Muscle layer of colon (tissue), 2 donors: ENCODE measurements at regions not wholly inside any gene's neighbourhood (a gene's known extent, or its start where the extent isn't known, plus 50 kb on each side); places are given as distances from the start of the nearest gene placed in this dataset.
"Not testable (repeated sequence)": the region's sequence is repeated elsewhere in the genome, so short reads cannot be mapped to it uniquely, and the experiment has no call there.

Experiments
- H3K27ac ChIP-seq: one replicate; pipeline ENCODE4 v1.7.0; 2013; ENCODE audit warnings: low read depth, mild to moderate bottlenecking, low read length, moderate library complexity
- H3K27me3 ChIP-seq, 2 donors: one replicate each; pipeline ENCODE4 v1.7.0; 2013; ENCODE audit warnings: low read length in 2 of 2, mild to moderate bottlenecking in 2 of 2; ENCODE audit not compliant: insufficient read depth in 2 of 2, control insufficient read depth in 1 of 2
- H3K36me3 ChIP-seq: one replicate; pipeline ENCODE4 v1.7.0; 2013; ENCODE audit warnings: mild to moderate bottlenecking, low read length; ENCODE audit not compliant: insufficient read depth
- H3K4me1 ChIP-seq: one replicate; pipeline ENCODE4 v1.7.0; 2013; ENCODE audit warnings: mild to moderate bottlenecking, low read length; ENCODE audit not compliant: insufficient read depth
- H3K4me3 ChIP-seq, 2 donors: one replicate each; pipeline ENCODE4 v1.7.0; 2013; ENCODE audit warnings: low read length in 2 of 2, low read depth in 1 of 2, mild to moderate bottlenecking in 1 of 2, moderate library complexity in 1 of 2
- H3K9ac ChIP-seq: one replicate; pipeline ENCODE4 v1.7.0; 2013; ENCODE audit warnings: low read length
- H3K9me3 ChIP-seq: one replicate; pipeline ENCODE4 v1.7.0; 2013; ENCODE audit warnings: mild to moderate bottlenecking, low read length
- donor health status: abdominal sarcoma.
- donor health status: Adenocarcinoma of cecum.

DNA sequence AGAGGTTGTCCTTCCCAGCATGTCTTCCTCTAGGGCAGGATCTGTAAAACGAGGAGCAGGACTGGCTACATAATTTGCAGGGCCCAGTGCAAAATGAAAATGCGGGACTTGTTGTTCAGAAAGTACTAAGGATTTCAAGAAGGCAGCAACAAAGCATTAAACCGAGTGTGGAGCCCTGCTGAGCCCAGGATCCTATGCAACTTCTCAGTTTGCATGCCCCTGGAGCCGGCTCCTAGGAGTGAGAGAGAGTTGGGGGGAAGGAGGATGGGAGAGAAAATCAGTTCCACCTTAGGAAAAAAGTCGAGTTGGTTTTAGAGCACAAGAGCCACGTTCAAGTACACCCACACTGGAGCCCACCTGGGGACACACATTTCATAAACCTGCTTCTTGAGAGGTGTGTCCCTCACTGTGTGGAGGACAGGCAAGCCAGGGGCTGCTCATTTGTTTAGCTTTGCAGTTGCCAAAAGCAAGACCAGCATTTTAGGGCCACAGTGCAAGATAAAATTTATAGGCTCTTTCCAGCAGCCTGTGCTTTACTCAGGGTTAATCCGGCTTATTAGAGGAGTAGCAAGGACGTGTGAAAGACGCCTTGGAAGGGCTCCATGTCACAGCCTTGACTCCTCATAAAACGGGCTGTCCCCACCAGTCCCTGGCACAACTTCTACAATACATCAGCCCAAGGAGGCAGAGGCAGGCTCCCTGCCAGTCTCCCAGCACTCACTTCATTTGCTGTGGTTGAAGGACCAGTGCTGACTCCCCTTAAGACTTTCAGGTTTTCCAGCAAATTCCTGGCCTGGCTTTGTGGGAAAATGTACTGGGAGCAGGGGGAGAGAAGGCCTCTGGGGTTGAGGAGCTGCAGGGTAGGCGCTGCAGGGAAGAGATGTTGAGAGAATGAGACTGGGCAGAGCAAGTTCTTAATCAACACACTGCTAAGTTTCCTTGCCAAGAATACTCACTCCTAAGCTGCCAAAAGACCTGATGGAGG, 159.7 kb upstream of the SEMA6A start:
- Histone ChIP-seq H3K9me3 (no peaks in the 10 kb centered on the region), H3K4me1 (peaks cover 52% of the 10 kb centered on the region), H3K27ac (peak overlapping the region; percentile 19)

DNA sequence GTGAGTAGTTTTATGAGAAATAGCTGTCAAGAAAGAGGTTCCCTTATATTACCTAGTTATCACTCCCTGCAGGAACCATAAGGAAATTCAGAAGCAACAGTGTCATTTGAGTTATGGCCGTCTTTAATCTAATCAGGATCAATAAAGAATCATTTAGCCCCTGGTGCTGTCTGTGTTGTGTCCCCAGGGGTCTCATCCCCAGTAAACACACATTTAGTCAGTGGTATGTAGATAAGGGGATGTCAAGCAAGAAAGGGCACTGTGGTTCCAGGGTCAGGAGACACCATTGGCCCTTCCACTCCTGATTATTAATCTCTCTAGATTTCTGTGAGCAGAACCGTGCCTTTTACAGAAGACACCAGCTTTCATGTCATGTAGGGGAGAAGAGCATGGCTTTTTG, 158.0 kb upstream of the SEMA6A start:
- Histone ChIP-seq H3K36me3 (no peaks in the 10 kb centered on the region), H3K4me1 (peaks cover 39% of the 10 kb centered on the region), H3K9ac (no peak overlapping the region), H3K27ac (no peak overlapping the region), H3K9me3 (no peaks in the 10 kb centered on the region), H3K4me3 (no peak overlapping the region), H3K27me3 (no peaks in the 10 kb centered on the region)

More for the DNA sequence above, 159.7 kb upstream of the SEMA6A start:
- no peak overlapping the region for H3K4me3 ChIP-seq
- no peaks in the 10 kb centered on the region for H3K27me3 ChIP-seq
- no peaks in the 10 kb centered on the region for H3K36me3 ChIP-seq
- no peak overlapping the region for H3K9ac ChIP-seq

DNA sequence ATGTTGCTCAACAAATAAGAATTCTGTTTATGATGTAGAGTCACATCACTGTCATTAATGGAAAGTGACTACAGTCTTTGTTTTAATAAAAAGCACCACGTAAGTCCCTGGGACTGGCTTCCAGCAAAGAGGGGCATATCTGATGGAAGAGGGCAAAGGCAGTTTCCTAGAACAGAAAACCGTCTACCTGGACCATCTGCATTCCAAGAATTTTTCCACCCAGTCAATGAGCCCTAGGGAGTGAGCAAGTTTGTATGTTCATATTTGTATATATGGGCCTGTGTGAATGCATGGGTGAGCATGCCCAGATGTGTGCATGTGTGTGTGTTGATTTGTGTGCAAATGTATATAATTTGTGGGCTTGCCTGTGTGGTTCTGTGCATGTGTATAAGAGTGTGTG, 156.8 kb upstream of the SEMA6A start:
- no peak overlapping the region for H3K4me3 ChIP-seq
- H3K9me3 ChIP-seq, result no peaks in the 10 kb centered on the region

DNA sequence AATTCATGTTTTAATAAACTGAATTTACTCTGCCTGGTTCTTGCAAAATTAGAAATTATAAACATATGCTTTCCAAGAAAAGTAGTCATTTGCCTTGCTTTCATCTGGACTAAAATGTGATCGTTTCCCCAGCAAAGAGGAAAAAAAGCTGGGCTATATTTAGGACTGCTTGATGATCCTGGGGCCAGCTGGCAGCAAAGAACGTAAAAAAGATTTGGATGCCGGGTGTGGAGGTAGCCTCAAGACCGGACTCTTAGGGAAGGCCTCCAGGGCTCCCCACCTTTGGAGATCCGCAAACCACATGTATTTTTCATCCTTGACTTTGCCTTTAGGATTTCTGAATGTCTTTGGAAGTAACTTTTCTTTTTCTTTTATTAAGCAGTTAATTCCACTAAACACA, 156.1 kb upstream of the SEMA6A start:
- Histone ChIP-seq H3K4me1 (peaks cover 34% of the 10 kb centered on the region), H3K27ac (no peak overlapping the region), H3K9ac (no peak overlapping the region), H3K9me3 (no peaks in the 10 kb centered on the region), H3K4me3 (no peak overlapping the region), H3K36me3 (no peaks in the 10 kb centered on the region), H3K27me3 (no peaks in the 10 kb centered on the region)

More for the DNA sequence above, 156.8 kb upstream of the SEMA6A start:
- H3K4me1 ChIP-seq, result peaks cover 37% of the 10 kb centered on the region
- H3K36me3 ChIP-seq, result no peaks in the 10 kb centered on the region
- H3K27me3 ChIP-seq, result no peaks in the 10 kb centered on the region
- no peak overlapping the region for H3K27ac ChIP-seq
- H3K9ac ChIP-seq, result no peak overlapping the region

DNA sequence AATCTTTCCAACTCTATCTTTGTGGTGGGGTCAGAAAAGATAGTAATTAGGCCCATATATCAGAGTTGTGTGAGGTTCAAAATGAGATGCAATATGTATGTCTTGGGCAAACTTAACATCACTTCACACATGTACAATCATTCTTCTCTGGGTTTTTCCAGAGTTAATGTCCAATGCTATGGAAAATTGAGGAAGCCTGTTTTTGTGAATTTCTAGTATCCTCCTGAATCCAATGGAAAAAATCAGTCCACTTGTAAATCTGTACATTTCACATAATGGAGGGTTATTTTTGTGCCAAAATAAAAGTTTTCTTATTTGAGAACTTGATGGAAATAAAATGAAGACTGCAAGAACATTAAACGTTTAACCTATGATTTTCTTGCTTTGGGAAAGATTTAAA, 155.6 kb upstream of the SEMA6A start:
- Histone ChIP-seq H3K4me1 (peaks cover 32% of the 10 kb centered on the region), H3K9ac (no peak overlapping the region), H3K36me3 (no peaks in the 10 kb centered on the region), H3K4me3 (no peak overlapping the region), H3K27me3 (no peaks in the 10 kb centered on the region), H3K9me3 (no peaks in the 10 kb centered on the region), H3K27ac (no peak overlapping the region)

DNA sequence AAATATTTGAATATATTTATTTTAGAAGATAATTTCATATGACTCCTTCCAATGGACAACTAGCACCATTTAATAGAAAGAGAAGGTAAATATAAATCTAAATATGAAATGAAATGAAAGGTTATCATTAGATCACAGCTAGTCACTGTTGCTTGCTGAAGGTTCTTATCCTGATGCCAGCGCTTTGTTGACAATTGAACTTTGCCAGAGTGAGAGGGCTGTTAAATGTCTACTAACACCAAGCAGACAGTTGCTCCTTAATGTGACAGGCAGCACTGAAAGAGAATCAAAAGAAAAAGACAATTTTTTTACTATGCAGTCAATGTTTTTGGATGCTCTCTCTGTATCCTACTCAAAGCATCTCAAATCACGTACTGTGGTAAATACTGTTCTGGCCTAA, 152.6 kb upstream of the SEMA6A start:
- no peaks in the 10 kb centered on the region for H3K9me3 ChIP-seq
- H3K4me3 ChIP-seq, result no peak overlapping the region
- H3K4me1 ChIP-seq, result peaks cover 9% of the 10 kb centered on the region
- no peak overlapping the region for H3K27ac ChIP-seq
- no peaks in the 10 kb centered on the region for H3K36me3 ChIP-seq
- no peak overlapping the region for H3K9ac ChIP-seq
- H3K27me3 ChIP-seq, result no peaks in the 10 kb centered on the region

DNA sequence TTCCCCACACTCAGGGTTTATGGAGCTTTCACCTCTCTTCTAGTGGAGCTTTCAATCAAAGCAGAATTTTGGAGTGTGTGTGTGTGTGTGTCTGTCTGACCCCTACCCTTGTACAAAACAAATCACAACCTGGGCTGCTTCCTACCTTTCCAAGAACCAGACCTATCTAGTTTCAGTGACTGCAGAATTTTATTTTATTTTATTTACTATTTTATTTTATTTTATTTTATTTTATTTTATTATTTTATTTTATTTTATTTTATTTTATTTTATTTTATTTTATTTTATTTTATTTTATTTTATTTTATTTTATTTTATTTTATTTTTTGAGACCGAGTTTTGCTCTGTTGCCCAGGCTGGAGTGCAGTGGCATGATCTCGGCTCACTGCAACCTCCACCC, 151.6 kb upstream of the SEMA6A start:
- not testable (repeated sequence) for H3K4me3 ChIP-seq, H3K27ac ChIP-seq, H3K9me3 ChIP-seq, H3K36me3 ChIP-seq, H3K9ac ChIP-seq, H3K27me3 ChIP-seq, H3K4me1 ChIP-seq

DNA sequence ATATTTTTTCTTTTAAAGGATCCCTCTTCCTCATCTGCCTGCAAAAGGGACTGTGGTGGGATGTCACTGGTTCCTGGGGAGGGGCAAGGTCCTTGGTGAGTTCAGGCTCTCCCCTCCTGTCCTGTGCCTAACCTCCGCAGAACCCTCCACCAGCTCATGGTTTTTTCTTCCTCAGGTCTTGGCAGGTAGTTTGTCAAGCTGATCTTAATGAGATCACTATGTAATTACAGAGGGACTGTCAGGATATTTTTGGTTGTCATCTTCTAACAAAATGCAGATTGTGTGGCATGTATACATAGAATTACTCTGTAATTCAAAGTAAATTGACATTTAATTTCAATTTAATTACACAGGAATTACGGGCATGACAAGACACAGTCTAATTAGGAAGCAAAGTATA, 150.3 kb upstream of the SEMA6A start:
- Histone ChIP-seq H3K27ac (no peak overlapping the region), H3K36me3 (no peaks in the 10 kb centered on the region), H3K27me3 (no peaks in the 10 kb centered on the region), H3K9ac (no peak overlapping the region), H3K9me3 (no peaks in the 10 kb centered on the region), H3K4me1 (no peaks in the 10 kb centered on the region), H3K4me3 (no peak overlapping the region)

DNA sequence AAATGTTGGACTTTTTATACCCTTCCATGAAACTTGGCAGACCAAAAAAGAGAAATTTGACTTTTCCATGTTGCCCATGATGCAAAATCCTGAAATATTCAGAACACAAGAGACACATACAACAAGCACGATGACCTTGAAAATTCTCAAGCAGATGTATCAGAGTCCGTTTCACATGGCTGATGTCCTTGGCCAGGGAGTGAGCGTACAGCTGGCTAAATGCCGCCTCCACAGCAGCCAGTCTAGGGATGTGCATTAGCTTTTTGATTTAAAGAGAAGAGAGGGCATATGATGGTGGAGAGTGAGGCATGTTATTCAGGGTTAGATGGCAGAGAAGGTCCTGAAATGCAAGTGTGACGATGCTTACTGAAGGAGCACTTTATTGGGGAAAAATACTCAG, 148.0 kb upstream of the SEMA6A start:
- Histone ChIP-seq H3K9me3 (no peaks in the 10 kb centered on the region), H3K27me3 (no peaks in the 10 kb centered on the region), H3K9ac (no peak overlapping the region), H3K4me1 (no peaks in the 10 kb centered on the region), H3K27ac (no peak overlapping the region), H3K4me3 (no peak overlapping the region), H3K36me3 (no peaks in the 10 kb centered on the region)

DNA sequence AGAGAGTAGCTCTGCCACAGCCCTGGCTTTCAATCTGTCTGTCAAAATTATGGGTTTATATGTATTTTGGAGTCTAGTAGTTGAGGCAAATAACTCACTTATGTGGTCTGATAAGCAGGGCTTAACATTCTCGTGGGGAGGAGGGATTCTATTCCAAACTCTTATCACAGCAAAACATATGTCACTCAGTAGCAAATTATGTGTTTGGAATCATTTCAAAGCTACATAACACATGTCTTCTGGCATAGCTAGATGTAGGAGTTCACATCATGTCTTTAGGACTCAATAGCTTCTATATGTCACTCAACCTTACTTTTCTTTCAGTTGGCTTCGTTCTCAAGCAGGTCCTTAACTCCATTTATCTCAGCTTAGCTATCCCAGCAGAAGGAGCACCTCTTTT, 144.5 kb upstream of the SEMA6A start:
- Histone ChIP-seq H3K9me3 (no peaks in the 10 kb centered on the region), H3K27ac (no peak overlapping the region), H3K27me3 (no peaks in the 10 kb centered on the region), H3K4me1 (no peaks in the 10 kb centered on the region), H3K36me3 (no peaks in the 10 kb centered on the region), H3K4me3 (no peak overlapping the region), H3K9ac (no peak overlapping the region)

DNA sequence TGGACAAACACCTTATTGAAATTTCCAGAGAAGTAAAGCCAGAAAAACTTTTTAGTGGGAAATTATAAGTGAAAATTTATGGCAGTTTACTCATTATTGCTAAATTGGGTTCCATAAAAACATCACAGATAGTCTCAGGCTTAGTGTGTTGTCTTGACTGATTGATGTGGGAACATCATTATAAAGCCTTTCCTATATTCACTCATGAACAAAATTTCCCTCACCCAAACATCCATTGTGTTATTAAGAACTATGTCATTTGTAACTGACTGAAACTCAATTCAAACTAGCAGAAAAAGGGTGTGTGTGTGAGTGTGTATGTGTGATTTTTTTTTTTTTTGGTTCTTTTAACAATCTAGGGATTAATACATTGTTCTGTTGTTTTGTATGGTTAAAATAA, 143.7 kb upstream of the SEMA6A start:
- Histone ChIP-seq H3K9me3 (no peaks in the 10 kb centered on the region), H3K9ac (no peak overlapping the region), H3K36me3 (no peaks in the 10 kb centered on the region), H3K4me3 (no peak overlapping the region), H3K4me1 (no peaks in the 10 kb centered on the region), H3K27me3 (no peaks in the 10 kb centered on the region), H3K27ac (no peak overlapping the region)

DNA sequence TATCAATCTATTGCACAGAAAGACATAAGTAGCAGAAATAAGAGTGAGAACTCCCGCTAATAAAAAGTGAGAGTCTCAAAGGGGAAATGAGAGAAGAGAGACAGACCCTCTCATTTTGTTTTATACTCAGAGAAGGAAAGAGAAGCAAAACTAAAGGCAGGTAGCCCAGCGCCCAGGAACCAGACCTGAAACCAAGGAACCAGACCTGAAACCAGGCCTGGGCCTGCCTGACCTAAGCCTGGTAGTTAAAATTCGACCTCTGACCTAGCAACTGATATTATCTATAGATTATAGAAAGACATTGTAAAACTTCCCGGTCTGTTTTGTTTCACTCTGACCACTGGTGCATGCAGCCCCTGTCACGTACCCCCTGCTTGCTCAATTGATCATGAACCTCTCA, 134.5 kb upstream of the SEMA6A start:
- Histone ChIP-seq H3K27me3 (no peaks in the 10 kb centered on the region), H3K4me3 (no peak overlapping the region), H3K9me3 (no peaks in the 10 kb centered on the region), H3K27ac (no peak overlapping the region), H3K9ac (no peak overlapping the region), H3K4me1 (peaks cover 4% of the 10 kb centered on the region), H3K36me3 (no peaks in the 10 kb centered on the region)
